Right renal cortex interstitium (tissue), 3 donors: ENCODE measurements at regions not wholly inside any gene's neighbourhood (a gene's known extent, or its start where the extent isn't known, plus 50 kb on each side); places are given as distances from the start of the nearest gene placed in this dataset.
A peak's percentile ranks its signal among the peaks of the same experiment; 100 is the strongest.

ENCODE experiments used
- DNase-seq, 3 donors: peaks; one replicate each; pipeline ENCODE4 v3.0.0-alpha.2; 2013; ENCODE audit warnings: low read depth in 3 of 3, low spot score in 2 of 3

GRCh38 chr2:4539121-4539520 lies 835.7 kb downstream of the DCDC2C start:
- no peak for DNase-seq

GRCh38 chr2:4549666-4550210 lies 846.4 kb downstream of the DCDC2C start:
- DNase-seq = no peak

GRCh38 chr2:4551691-4552474 lies 848.5 kb downstream of the DCDC2C start:
- DNase-seq = no peak

- no peak for DNase-seq
Measured at GRCh38 chr2:4553241-4553640, 849.9 kb downstream of the DCDC2C start.

- no peak for DNase-seq
Measured at GRCh38 chr2:4556135-4556896, 852.9 kb downstream of the DCDC2C start.

- no peak for DNase-seq
Measured at GRCh38 chr2:4561196-4561595, 857.8 kb downstream of the DCDC2C start.

- DNase-seq = no peak
Measured at GRCh38 chr2:4576075-4576474, 872.7 kb downstream of the DCDC2C start.

GRCh38 chr2:4579977-4580376 lies 876.6 kb downstream of the DCDC2C start:
- no peak for DNase-seq

- no peak for DNase-seq
Measured at GRCh38 chr2:4585057-4585635, 881.8 kb downstream of the DCDC2C start.

- no peak for DNase-seq
Measured at GRCh38 chr2:4588606-4589005, 885.2 kb downstream of the DCDC2C start.

- no peak for DNase-seq
Measured at GRCh38 chr2:4591261-4591660, 887.9 kb downstream of the DCDC2C start.

GRCh38 chr2:4597400-4597799 lies 894.0 kb downstream of the DCDC2C start:
- DNase-seq = no peak

GRCh38 chr2:4604767-4605166 lies 901.4 kb downstream of the DCDC2C start:
- DNase-seq = no peak

- no peak for DNase-seq
Measured at GRCh38 chr2:4618141-4618540, 914.8 kb downstream of the DCDC2C start.

- no peak for DNase-seq
Measured at GRCh38 chr2:4618630-4619228, 915.4 kb downstream of the DCDC2C start.

GRCh38 chr2:4628998-4629501 lies 925.7 kb downstream of the DCDC2C start:
- DNase-seq = no peak

GRCh38 chr2:4635289-4635688 lies 931.9 kb downstream of the DCDC2C start:
- DNase-seq = peak in 2 of 3 donors; percentile 36 to 41

- no peak for DNase-seq
Measured at GRCh38 chr2:4653991-4654390, 950.6 kb downstream of the DCDC2C start.

GRCh38 chr2:4656326-4656725 lies 953.0 kb downstream of the DCDC2C start:
- no peak for DNase-seq

- no peak for DNase-seq
Measured at GRCh38 chr2:4662161-4662779, 958.9 kb downstream of the DCDC2C start.
